Epithelial cell of proximal tubule (primary cell): ENCODE measurements at regions not wholly inside any gene's neighbourhood (a gene's known extent, or its start where the extent isn't known, plus 50 kb on each side); places are given as distances from the start of the nearest gene placed in this dataset.

Source experiments
- DNase-seq: peaks from one replicate; pipeline ENCODE4 v3.0.0-alpha.2; 2011; ENCODE audit warnings: low read depth
- H3K4me3 ChIP-seq: 2 replicates; pipeline ENCODE4 v1.5.1; 2011; ENCODE audit warnings: low read depth, mild to moderate bottlenecking, low read length
- TF ChIP-seq, protein P1 (sequence below): conservative IDR thresholded peaks from 2 replicates; pipeline ENCODE4 v1.5.1; 2012; ENCODE audit warnings: low read depth, mild to moderate bottlenecking, low read length

DNA sequence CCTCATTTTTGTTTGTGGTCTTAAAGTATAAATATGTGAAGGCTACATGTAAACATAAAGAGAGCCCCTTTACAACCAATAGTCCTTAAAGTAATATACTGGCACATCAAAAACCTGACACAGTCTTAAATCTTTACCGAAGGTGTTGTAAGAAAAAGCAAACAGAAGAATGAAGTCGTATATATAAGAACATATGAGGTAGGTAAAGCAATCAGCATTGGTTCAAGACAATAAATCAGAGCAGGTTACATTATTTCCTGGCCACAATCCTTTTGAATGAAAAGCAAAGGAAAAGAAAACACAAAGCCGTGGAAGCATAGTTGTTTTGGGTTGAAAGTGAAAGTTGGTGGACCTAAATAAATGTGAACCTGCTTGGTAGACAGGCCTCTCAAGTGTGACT lies 183.7 kb upstream of the STXBP6 start:
- H3K4me3 ChIP-seq = no peak overlapping the region
- TF ChIP-seq, protein P1, sequence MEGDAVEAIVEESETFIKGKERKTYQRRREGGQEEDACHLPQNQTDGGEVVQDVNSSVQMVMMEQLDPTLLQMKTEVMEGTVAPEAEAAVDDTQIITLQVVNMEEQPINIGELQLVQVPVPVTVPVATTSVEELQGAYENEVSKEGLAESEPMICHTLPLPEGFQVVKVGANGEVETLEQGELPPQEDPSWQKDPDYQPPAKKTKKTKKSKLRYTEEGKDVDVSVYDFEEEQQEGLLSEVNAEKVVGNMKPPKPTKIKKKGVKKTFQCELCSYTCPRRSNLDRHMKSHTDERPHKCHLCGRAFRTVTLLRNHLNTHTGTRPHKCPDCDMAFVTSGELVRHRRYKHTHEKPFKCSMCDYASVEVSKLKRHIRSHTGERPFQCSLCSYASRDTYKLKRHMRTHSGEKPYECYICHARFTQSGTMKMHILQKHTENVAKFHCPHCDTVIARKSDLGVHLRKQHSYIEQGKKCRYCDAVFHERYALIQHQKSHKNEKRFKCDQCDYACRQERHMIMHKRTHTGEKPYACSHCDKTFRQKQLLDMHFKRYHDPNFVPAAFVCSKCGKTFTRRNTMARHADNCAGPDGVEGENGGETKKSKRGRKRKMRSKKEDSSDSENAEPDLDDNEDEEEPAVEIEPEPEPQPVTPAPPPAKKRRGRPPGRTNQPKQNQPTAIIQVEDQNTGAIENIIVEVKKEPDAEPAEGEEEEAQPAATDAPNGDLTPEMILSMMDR = no peak
- DNase-seq = no peak

- TF ChIP-seq, protein P1 = no peak
- no peak overlapping the region for H3K4me3 ChIP-seq
- no peak for DNase-seq
Observed at GRCh38 chr14:25231004-25231403, 181.1 kb upstream of the STXBP6 start.

GRCh38 chr14:25226214-25226613 lies 176.3 kb upstream of the STXBP6 start:
- DNase-seq = no peak
- H3K4me3 ChIP-seq = no peak overlapping the region
- TF ChIP-seq, protein P1 = no peak

DNA sequence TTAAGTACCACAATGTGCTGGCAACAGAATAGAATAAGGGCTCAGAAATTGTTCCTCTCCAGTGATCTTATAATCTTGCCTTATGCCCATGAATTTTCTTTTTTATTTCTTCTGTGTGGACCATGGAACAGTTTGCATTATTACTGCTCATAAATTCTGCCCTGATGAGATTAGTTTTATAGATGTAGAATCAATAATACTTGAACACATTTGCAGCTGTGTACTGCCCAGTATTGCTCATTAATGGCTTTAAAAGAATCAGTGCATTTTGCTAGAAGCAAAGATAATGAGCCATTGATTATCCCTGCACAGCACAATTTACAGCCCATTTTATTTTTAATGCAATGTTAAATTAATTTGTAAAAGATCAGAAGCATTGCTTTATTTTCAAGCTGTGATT lies 172.3 kb upstream of the STXBP6 start:
- TF ChIP-seq, protein P1 = no peak
- DNase-seq = no peak
- H3K4me3 ChIP-seq = no peak overlapping the region

GRCh38 chr14:25220514-25220913 lies 170.6 kb upstream of the STXBP6 start:
- TF ChIP-seq, protein P1 = no peak
- H3K4me3 ChIP-seq = no peak overlapping the region
- DNase-seq = no peak

DNA sequence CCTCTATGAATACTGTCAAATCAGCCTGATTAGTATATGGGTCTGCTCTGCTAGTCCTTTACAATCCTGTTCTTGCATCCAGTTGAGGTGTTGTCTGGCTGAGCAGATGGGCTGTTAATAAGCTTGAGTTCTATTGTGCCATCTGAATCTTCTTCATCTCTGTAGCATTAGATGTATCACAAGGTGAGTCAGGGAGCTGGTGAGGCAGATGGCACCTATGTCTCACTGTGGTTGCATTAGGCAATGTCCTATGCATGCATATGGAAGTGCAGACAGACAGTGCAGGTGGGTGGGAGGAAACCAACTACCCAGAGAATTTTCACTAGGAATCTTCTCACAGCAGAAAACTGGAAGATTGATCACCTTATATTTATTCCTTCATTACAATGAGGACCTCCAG lies 165.7 kb upstream of the STXBP6 start:
- TF ChIP-seq, protein P1 = no peak
- no peak overlapping the region for H3K4me3 ChIP-seq
- DNase-seq = no peak

DNA sequence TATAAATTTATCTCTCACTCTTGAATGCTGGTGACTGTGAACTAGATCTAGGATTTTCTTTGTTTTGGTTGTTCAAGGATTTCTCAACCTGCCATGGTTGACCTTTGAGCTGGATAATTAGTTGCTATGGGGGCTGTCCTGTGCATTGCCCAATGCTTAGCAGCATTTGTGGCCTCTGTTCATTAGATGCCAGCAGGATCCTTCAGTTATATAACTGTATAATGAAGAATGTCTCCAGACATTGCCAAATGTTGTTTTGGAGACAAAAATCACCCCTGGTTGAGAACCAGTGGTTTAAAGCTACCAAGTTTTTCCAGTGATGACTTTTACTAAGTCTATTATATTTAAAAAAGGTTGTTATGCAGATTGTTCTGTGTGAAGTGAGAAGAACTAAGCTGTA lies 147.9 kb upstream of the STXBP6 start:
- TF ChIP-seq, protein P1 = no peak
- H3K4me3 ChIP-seq = no peak overlapping the region
- DNase-seq = no peak
